Transverse colon (tissue), 4 donors: ENCODE measurements at regions not wholly inside any gene's neighbourhood (a gene's known extent, or its start where the extent isn't known, plus 50 kb on each side); places are given as distances from the start of the nearest gene placed in this dataset.
A peak's percentile ranks its signal among the peaks of the same experiment; 100 is the strongest.

Experiments
- DNase-seq: peaks from one replicate; pipeline ENCODE4 v3.0.0-alpha.2; 2019
- H3K27ac ChIP-seq, 4 donors: fragments of 200-600 bp; sonication (generic); 2 replicates each; pipeline ENCODE4 v1.5.1; 2016 to 2018; ENCODE audit warnings: inconsistent platforms in 4 of 4
- H3K27me3 ChIP-seq: fragments of 200-600 bp; sonication (generic); 2 replicates; pipeline ENCODE4 v1.5.1; 2017; ENCODE audit warnings: inconsistent platforms
- H3K36me3 ChIP-seq, 4 donors: fragments of 200-600 bp; sonication (generic); 2 replicates each; pipeline ENCODE4 v1.5.1; 2017 to 2019; ENCODE audit warnings: inconsistent platforms in 4 of 4
- H3K4me1 ChIP-seq, 4 donors: fragments of 200-600 bp; sonication (generic); 2 replicates each; pipeline ENCODE4 v1.5.1; 2017 to 2020; ENCODE audit warnings: inconsistent platforms in 4 of 4
- H3K4me3 ChIP-seq, 4 donors: fragments of 200-600 bp; sonication (generic); 1 replicate in 1 of 4; 2 replicates in 3 of 4; pipeline versions ENCODE4 v1.5.1 to v1.6.1; 2017 to 2019; ENCODE audit warnings: inconsistent platforms in 4 of 4
- H3K9me3 ChIP-seq, 2 donors: fragments of 200-600 bp; sonication (generic); 2 replicates each; pipeline ENCODE4 v1.5.1; 2017 to 2019; ENCODE audit warnings: inconsistent platforms in 2 of 2
- EP300 ChIP-seq: sonication (generic); formaldehyde crosslinking; IDR thresholded peaks from one replicate; pipeline ENCODE4 v1.6.1; 2017; ENCODE audit warnings: antibody characterized with exemption, low read depth
- POLR2A ChIP-seq: fragments of 450-650 bp; IDR thresholded peaks from one replicate; pipeline ENCODE4 v1.6.1; 2016; ENCODE audit warnings: antibody characterized with exemption, mild to moderate bottlenecking, moderate library complexity
- POLR2AphosphoS5 ChIP-seq, 3 donors: sonication (generic); formaldehyde crosslinking; IDR thresholded peaks; one replicate each; pipeline ENCODE4 v1.6.1; 2016; ENCODE audit warnings: antibody characterized with exemption in 3 of 3
- WGBS, 2 donors: methylation state at CpG; one replicate each; pipeline ENCODE4 v1.1.5; 2018; ENCODE audit warnings: low coverage in 1 of 2; 5-methylcytosine and 5-hydroxymethylcytosine counted together
- in situ Hi-C, 4 donors: fragments of 200-750 bp; cut with MboI; loops; one replicate each; pipeline versions ENCODE4 v1.15.0 to v1.15.1; 2017; ENCODE audit warnings: low sequenced_read_pairs in 3 of 4, low pct_ligation_motif_present in 1 of 4, low pct_unique_long_range_greater_than_20kb in 1 of 4
- intact Hi-C: fragments of 100-400 bp; cut with DNase I; formaldehyde crosslinking; loops from one replicate; pipeline ENCODE4 v1.15.1; 2023; ENCODE audit warnings: low total_unique reads
- TF ChIP-seq, protein P1 (sequence below), 5 experiments: fragments of 200-600 bp in 3 of 5; fragments of 450-650 bp in 2 of 5; sonication (generic) in 3 of 5; IDR thresholded peaks; 1 replicate in 2 of 5; 2 replicates in 3 of 5; pipeline ENCODE4 v1.5.1; 2016 to 2017; ENCODE audit warnings: antibody characterized with exemption in 5 of 5, inconsistent platforms in 3 of 5, mild to moderate bottlenecking in 2 of 5, moderate library complexity in 1 of 5

DNA sequence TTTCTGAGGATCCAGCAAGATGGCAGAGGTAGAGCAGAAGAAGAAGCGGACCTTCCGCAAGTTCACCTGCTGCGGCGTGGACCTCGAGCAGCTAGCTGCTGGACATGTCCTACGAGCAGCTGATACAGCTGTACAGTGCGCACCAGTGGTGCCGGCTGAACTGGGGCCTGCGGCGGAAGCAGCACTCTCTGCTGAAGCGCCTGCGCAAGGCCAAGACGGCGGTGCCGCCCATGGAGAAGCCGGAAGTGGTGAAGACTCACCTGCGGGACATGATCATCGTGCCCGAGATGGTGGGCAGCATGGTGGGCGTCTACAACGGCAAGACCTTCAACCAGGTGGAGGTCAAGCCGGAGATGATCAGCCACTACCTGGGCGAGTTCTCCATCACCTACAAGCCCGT, 125.8 kb downstream of the LRIG2 start:
- Histone ChIP-seq H3K36me3 (no peaks in the 10 kb centered on the region), H3K4me3 (no peak overlapping the region), H3K4me1 (peaks cover 0 to 15% (median 5%) of the 10 kb centered on the region in 4 donors), H3K9me3 (no peaks in the 10 kb centered on the region), H3K27me3 (no peaks in the 10 kb centered on the region), H3K27ac (no peak overlapping the region)
- DNase-seq = no peak
- TF ChIP-seq POLR2A (no peak), EP300 (no peak), POLR2AphosphoS5 (IDR thresholded peaks at IDR 0.05) (no peak)
- TF ChIP-seq, protein P1, sequence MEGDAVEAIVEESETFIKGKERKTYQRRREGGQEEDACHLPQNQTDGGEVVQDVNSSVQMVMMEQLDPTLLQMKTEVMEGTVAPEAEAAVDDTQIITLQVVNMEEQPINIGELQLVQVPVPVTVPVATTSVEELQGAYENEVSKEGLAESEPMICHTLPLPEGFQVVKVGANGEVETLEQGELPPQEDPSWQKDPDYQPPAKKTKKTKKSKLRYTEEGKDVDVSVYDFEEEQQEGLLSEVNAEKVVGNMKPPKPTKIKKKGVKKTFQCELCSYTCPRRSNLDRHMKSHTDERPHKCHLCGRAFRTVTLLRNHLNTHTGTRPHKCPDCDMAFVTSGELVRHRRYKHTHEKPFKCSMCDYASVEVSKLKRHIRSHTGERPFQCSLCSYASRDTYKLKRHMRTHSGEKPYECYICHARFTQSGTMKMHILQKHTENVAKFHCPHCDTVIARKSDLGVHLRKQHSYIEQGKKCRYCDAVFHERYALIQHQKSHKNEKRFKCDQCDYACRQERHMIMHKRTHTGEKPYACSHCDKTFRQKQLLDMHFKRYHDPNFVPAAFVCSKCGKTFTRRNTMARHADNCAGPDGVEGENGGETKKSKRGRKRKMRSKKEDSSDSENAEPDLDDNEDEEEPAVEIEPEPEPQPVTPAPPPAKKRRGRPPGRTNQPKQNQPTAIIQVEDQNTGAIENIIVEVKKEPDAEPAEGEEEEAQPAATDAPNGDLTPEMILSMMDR (IDR thresholded peaks at IDR 0.05) = no peak
- WGBS, 2 donors = 98% methylated on average over 24 of the region's 24 CpGs; no CpG with 5 or more reads in 1 of the 2 donors
- intact Hi-C loops = no loop called here
- in situ Hi-C loops = no loop called here

DNA sequence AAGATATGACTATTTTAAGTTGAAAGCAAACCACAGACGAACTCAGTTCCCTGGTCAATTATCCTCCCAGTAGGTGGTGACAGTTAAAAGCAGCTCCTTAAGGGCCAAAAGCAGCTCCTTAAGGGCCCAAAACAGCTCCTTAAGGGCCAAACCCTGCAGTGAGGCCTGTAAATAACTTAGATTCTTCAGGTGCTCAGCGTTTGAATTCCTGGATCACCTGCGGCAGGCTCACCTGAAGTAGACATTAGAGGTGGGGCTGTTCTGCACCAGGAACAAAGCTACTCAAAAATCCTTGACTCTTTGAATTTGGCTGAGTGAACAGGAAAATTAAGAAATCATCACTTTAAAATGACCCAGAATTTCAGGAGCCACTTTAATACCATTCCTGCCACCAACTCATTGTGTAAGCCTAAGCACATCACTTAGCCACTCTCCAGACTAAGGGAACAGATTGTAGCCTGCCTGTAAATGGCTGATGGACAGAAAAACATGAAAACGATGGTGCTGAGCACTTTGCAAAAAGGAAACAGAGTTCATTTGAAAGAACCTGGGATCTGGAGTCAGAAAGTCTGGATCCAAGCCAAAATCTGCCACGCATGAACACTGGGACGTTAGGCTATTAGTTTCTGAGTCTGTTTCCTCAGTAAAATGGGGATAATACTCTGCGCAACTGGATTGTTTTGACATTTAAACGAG, 126.9 kb downstream of the LRIG2 start:
- H3K4me1 ChIP-seq = peaks cover 0 to 15% (median 5%) of the 10 kb centered on the region in 4 donors
- H3K27me3 ChIP-seq = no peaks in the 10 kb centered on the region
- no peak overlapping the region for H3K4me3 ChIP-seq
- H3K27ac ChIP-seq = peak overlapping the region; percentile 16 to 34 (median 32)
- in situ Hi-C loops (no loop called here), intact Hi-C loops (no loop called here)
- no peaks in the 10 kb centered on the region for H3K9me3 ChIP-seq
- no peak for DNase-seq
- H3K36me3 ChIP-seq = no peaks in the 10 kb centered on the region
- WGBS, 2 donors = 55% methylated on average over 6 to 8 of the region's 8 CpGs
- TF ChIP-seq EP300 (no peak), POLR2A (no peak), POLR2AphosphoS5 (IDR thresholded peaks at IDR 0.05) (no peak)
- TF ChIP-seq, protein P1 (IDR thresholded peaks at IDR 0.05) = no peak

DNA sequence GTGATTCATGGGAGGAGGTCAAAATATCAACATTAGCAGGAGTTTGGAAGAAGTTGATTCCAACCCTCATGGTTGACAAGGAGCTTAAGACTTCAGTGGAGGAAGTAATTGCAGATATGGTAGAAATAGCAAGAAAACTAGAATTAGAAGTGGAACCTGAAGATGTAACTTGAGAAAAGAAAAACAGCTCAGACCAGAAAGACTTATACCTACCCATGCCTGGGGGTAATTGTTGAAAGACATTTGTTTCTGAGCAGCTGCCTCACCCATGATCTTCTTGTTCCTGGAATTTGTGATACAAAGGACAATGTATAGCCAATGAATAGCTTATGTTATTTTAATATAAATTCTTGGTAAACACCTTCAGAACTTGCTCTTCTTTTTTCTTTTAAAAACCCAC, 128.6 kb downstream of the LRIG2 start:
- Histone ChIP-seq H3K4me1 (peaks cover 0 to 10% (median 6%) of the 10 kb centered on the region in 4 donors), H3K4me3 (no peak overlapping the region), H3K27ac (no peak overlapping the region), H3K36me3 (no peaks in the 10 kb centered on the region), H3K27me3 (no peaks in the 10 kb centered on the region), H3K9me3 (no peaks in the 10 kb centered on the region)
- TF ChIP-seq, protein P1 (IDR thresholded peaks at IDR 0.05) = no peak
- no peak for TF ChIP-seq POLR2A
- no peak for TF ChIP-seq EP300
- TF ChIP-seq POLR2AphosphoS5 (IDR thresholded peaks at IDR 0.05) = no peak
- no peak for DNase-seq
- in situ Hi-C loops (no loop called here), intact Hi-C loops (no loop called here)

- no peak overlapping the region for H3K27ac ChIP-seq
- WGBS, 2 donors = 78 to 93% methylated on average over 2 to 4 of the region's 4 CpGs
- TF ChIP-seq POLR2AphosphoS5 (IDR thresholded peaks at IDR 0.05) = no peak
- no peak for TF ChIP-seq POLR2A
- TF ChIP-seq EP300 = no peak
- TF ChIP-seq, protein P1 (IDR thresholded peaks at IDR 0.05) = no peak
Observed at GRCh38 chr1:113205980-113206766, 133.2 kb downstream of the LRIG2 start.

More at GRCh38 chr1:113205980-113206766, 133.2 kb downstream of the LRIG2 start:
- H3K27me3 ChIP-seq = no peaks in the 10 kb centered on the region
- in situ Hi-C loops (no loop called here), intact Hi-C loops (no loop called here)
- H3K4me1 ChIP-seq = peaks cover 12 to 36% (median 21%) of the 10 kb centered on the region in 4 donors
- H3K36me3 ChIP-seq = no peaks in the 10 kb centered on the region
- DNase-seq = no peak
- no peak overlapping the region for H3K4me3 ChIP-seq
- H3K9me3 ChIP-seq = no peaks in the 10 kb centered on the region
